Fibroblast of lung (primary cell): ENCODE measurements at regions not wholly inside any gene's neighbourhood (a gene's known extent, or its start where the extent isn't known, plus 50 kb on each side); places are given as distances from the start of the nearest gene placed in this dataset.

Experiments used
- DNase-seq, 2 donors: peaks; one replicate each; pipeline versions ENCODE4 v3.0.0 to v3.0.0-alpha.2; 2010; ENCODE audit warnings: low read depth in 2 of 2
- H2AFZ ChIP-seq: 2 replicates; pipeline ENCODE4 v1.5.1; 2012; ENCODE audit warnings: low read length, control low read depth, inconsistent platforms
- H3K27ac ChIP-seq: 2 replicates; pipeline ENCODE4 v1.5.1; 2011; ENCODE audit warnings: low read length, control low read depth; ENCODE audit not compliant: insufficient read depth
- H3K27me3 ChIP-seq: 2 replicates; pipeline ENCODE4 v1.5.1; 2011; ENCODE audit warnings: mild to moderate bottlenecking, low read length; ENCODE audit not compliant: control insufficient read depth, insufficient read depth
- H3K36me3 ChIP-seq: 2 replicates; pipeline ENCODE4 v1.5.1; 2011; ENCODE audit warnings: low read length; ENCODE audit not compliant: control insufficient read depth, insufficient read depth
- H3K4me1 ChIP-seq: 2 replicates; pipeline ENCODE4 v1.5.1; 2011; ENCODE audit warnings: low read length; ENCODE audit not compliant: control insufficient read depth, insufficient read depth; ENCODE audit errors: extremely low read depth
- H3K4me2 ChIP-seq: 2 replicates; pipeline ENCODE4 v1.5.1; 2011; ENCODE audit warnings: low read length, control low read depth; ENCODE audit not compliant: insufficient read depth; ENCODE audit errors: extremely low read depth
- H3K4me3 ChIP-seq, 4 experiments: fragments of 200-600 bp in 1 of 4; sonication (generic) in 1 of 4; replicated peaks in 1 of 4; 2 replicates each; pipeline ENCODE4 v1.5.1; 2011 to 2016; ENCODE audit warnings: low read length in 4 of 4, low read depth in 3 of 4, mild to moderate bottlenecking in 3 of 4, control low read depth in 2 of 4, inconsistent platforms in 1 of 4, mixed read lengths in 1 of 4; ENCODE audit not compliant: insufficient read depth in 1 of 4; ENCODE audit errors: control extremely low read depth in 1 of 4
- H3K79me2 ChIP-seq: 2 replicates; pipeline ENCODE4 v1.5.1; 2012; ENCODE audit warnings: mild to moderate bottlenecking, low read length, inconsistent platforms; ENCODE audit not compliant: control insufficient read depth, insufficient read depth
- H3K9ac ChIP-seq: 2 replicates; pipeline ENCODE4 v1.5.1; 2011; ENCODE audit warnings: mild to moderate bottlenecking, low read length, control low read depth; ENCODE audit not compliant: insufficient read depth
- H3K9me3 ChIP-seq: 2 replicates; pipeline ENCODE4 v1.5.1; 2012; ENCODE audit warnings: low read depth, low read length; ENCODE audit not compliant: control insufficient read depth, insufficient read depth
- H4K20me1 ChIP-seq: 2 replicates; pipeline ENCODE4 v1.5.1; 2011; ENCODE audit warnings: low read length; ENCODE audit not compliant: control insufficient read depth, insufficient read depth; ENCODE audit errors: extremely low read depth
- EZH2 ChIP-seq: IDR thresholded peaks from 2 replicates; pipeline ENCODE4 v1.5.1; 2012; ENCODE audit warnings: low read length, control low read depth, mild to moderate bottlenecking; ENCODE audit errors: missing control alignments
- TF ChIP-seq, protein P1 (sequence below), 2 donors: IDR thresholded peaks in 1 of 2; conservative IDR thresholded peaks in 1 of 2; 1 replicate in 1 of 2; 2 replicates in 1 of 2; pipeline ENCODE4 v1.5.1; 2011 to 2012; ENCODE audit warnings: low read length in 2 of 2, control low read depth in 1 of 2, inconsistent platforms in 1 of 2, low read depth in 1 of 2, mild to moderate bottlenecking in 1 of 2

- TF ChIP-seq EZH2, result no peak
- TF ChIP-seq, protein P1, sequence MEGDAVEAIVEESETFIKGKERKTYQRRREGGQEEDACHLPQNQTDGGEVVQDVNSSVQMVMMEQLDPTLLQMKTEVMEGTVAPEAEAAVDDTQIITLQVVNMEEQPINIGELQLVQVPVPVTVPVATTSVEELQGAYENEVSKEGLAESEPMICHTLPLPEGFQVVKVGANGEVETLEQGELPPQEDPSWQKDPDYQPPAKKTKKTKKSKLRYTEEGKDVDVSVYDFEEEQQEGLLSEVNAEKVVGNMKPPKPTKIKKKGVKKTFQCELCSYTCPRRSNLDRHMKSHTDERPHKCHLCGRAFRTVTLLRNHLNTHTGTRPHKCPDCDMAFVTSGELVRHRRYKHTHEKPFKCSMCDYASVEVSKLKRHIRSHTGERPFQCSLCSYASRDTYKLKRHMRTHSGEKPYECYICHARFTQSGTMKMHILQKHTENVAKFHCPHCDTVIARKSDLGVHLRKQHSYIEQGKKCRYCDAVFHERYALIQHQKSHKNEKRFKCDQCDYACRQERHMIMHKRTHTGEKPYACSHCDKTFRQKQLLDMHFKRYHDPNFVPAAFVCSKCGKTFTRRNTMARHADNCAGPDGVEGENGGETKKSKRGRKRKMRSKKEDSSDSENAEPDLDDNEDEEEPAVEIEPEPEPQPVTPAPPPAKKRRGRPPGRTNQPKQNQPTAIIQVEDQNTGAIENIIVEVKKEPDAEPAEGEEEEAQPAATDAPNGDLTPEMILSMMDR (conservative IDR thresholded peaks at IDR 0.05 in 1 of 2, IDR thresholded peaks at IDR 0.05 in 1 of 2; ENCODE audit: low read depth in 1 of 2, low read length in 2 of 2), result no peak
- no peaks in the 10 kb centered on the region for H4K20me1 ChIP-seq
Measured at GRCh38 chr4:96585304-96585703, 745.4 kb downstream of the PDHA2 start.

GRCh38 chr4:96593422-96593821 lies 753.5 kb downstream of the PDHA2 start:
- peak in 1 of 2 donors; percentile 7 for DNase-seq
- Histone ChIP-seq H3K4me1 (no peaks in the 10 kb centered on the region), H3K27me3 (no peaks in the 10 kb centered on the region), H3K79me2 (no peaks in the 10 kb centered on the region), H3K27ac (no peak overlapping the region), H3K36me3 (no peaks in the 10 kb centered on the region), H4K20me1 (no peaks in the 10 kb centered on the region), H2AFZ (no peak overlapping the region), H3K4me2 (no peak overlapping the region), H3K9me3 (no peaks in the 10 kb centered on the region), H3K4me3 (no peak overlapping the region), H3K9ac (no peak overlapping the region)
- TF ChIP-seq EZH2, result no peak
- TF ChIP-seq, protein P1 (conservative IDR thresholded peaks at IDR 0.05 in 1 of 2, IDR thresholded peaks at IDR 0.05 in 1 of 2; ENCODE audit: low read depth in 1 of 2, low read length in 2 of 2), result no peak

More at GRCh38 chr4:96585304-96585703, 745.4 kb downstream of the PDHA2 start:
- Histone ChIP-seq H3K27me3 (no peaks in the 10 kb centered on the region), H3K4me2 (no peak overlapping the region), H3K4me3 (no peak overlapping the region), H2AFZ (no peak overlapping the region), H3K79me2 (no peaks in the 10 kb centered on the region), H3K9me3 (no peaks in the 10 kb centered on the region), H3K4me1 (no peaks in the 10 kb centered on the region), H3K36me3 (no peaks in the 10 kb centered on the region), H3K27ac (no peak overlapping the region), H3K9ac (no peak overlapping the region)
- DNase-seq, result no peak

DNA sequence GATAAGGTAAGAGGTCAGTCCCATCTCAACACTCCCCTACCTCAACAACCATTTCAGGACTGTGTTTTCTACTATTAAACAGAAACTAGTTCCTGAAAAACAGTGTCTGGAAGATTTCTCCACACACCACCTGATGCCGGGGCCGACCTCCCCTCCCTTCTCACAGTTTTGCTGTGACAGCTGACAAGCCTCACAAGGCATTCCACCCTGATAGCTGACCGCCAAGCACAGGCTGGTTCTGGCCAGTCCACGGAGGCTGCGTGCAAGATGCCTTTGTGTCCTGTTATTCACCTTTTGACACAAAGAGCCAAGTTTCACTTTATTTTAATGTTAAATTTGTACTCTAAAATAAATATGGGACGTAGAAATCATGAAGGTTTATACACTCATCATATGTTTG lies 758.6 kb downstream of the PDHA2 start:
- no peak overlapping the region for H3K4me2 ChIP-seq
- H3K36me3 ChIP-seq, result no peaks in the 10 kb centered on the region
- no peaks in the 10 kb centered on the region for H3K4me1 ChIP-seq
- no peaks in the 10 kb centered on the region for H3K27me3 ChIP-seq
- DNase-seq, result no peak
- no peaks in the 10 kb centered on the region for H4K20me1 ChIP-seq
- no peak overlapping the region for H3K4me3 ChIP-seq
- no peak overlapping the region for H2AFZ ChIP-seq
- TF ChIP-seq EZH2, result no peak
- TF ChIP-seq, protein P1 (conservative IDR thresholded peaks at IDR 0.05 in 1 of 2, IDR thresholded peaks at IDR 0.05 in 1 of 2; ENCODE audit: low read depth in 1 of 2, low read length in 2 of 2), result no peak
- no peaks in the 10 kb centered on the region for H3K9me3 ChIP-seq
- H3K9ac ChIP-seq, result no peak overlapping the region
- no peaks in the 10 kb centered on the region for H3K79me2 ChIP-seq
- H3K27ac ChIP-seq, result no peak overlapping the region
